HEK293T (cell line): ENCODE measurements at regions not wholly inside any gene's neighbourhood (a gene's known extent, or its start where the extent isn't known, plus 50 kb on each side); places are given as distances from the start of the nearest gene placed in this dataset.

Experiments used
- ARNT ChIP-seq: fragments of 450-650 bp; IDR thresholded peaks from 2 replicates; pipeline ENCODE4 v1.6.1; 2017; ENCODE audit warnings: mild to moderate bottlenecking
- CTBP1 ChIP-seq: fragments of 450-650 bp; IDR thresholded peaks from 2 replicates; pipeline ENCODE4 v1.6.1; 2016; ENCODE audit warnings: borderline replicate concordance
- ELF4 ChIP-seq: fragments of 450-650 bp; IDR thresholded peaks from 2 replicates; pipeline ENCODE4 v1.6.1; 2017; ENCODE audit warnings: antibody characterized with exemption
- FOXA1 ChIP-seq: fragments of 450-650 bp; IDR thresholded peaks from 2 replicates; pipeline ENCODE4 v1.6.1; 2016; ENCODE audit warnings: mild to moderate bottlenecking
- FOXK2 ChIP-seq: fragments of 450-650 bp; IDR thresholded peaks from 2 replicates; pipeline ENCODE4 v1.6.1; 2016; ENCODE audit warnings: mild to moderate bottlenecking
- FOXM1 ChIP-seq: fragments of 450-650 bp; IDR thresholded peaks from 2 replicates; pipeline ENCODE4 v1.6.1; 2017; ENCODE audit warnings: mild to moderate bottlenecking, borderline replicate concordance
- L3MBTL2 ChIP-seq: fragments of 450-650 bp; conservative IDR thresholded peaks from 2 replicates; pipeline ENCODE4 v1.6.1; 2016; ENCODE audit warnings: mild to moderate bottlenecking
- NFRKB ChIP-seq: fragments of 450-650 bp; IDR thresholded peaks from 2 replicates; pipeline ENCODE4 v1.6.1; 2016; ENCODE audit warnings: mild to moderate bottlenecking, moderate library complexity
- SP1 ChIP-seq: fragments of 450-650 bp; IDR thresholded peaks from 2 replicates; pipeline ENCODE4 v1.6.1; 2017
- TF ChIP-seq, protein P1 (sequence below): fragments of 450-650 bp; IDR thresholded peaks from 2 replicates; pipeline ENCODE4 v1.6.1; 2016

- TF ChIP-seq NFRKB (no peak), FOXK2 (no peak), CTBP1 (no peak), SP1 (no peak), ARNT (no peak), L3MBTL2 (no peak), FOXA1 (no peak), FOXM1 (no peak), ELF4 (no peak)
- TF ChIP-seq, protein P1, sequence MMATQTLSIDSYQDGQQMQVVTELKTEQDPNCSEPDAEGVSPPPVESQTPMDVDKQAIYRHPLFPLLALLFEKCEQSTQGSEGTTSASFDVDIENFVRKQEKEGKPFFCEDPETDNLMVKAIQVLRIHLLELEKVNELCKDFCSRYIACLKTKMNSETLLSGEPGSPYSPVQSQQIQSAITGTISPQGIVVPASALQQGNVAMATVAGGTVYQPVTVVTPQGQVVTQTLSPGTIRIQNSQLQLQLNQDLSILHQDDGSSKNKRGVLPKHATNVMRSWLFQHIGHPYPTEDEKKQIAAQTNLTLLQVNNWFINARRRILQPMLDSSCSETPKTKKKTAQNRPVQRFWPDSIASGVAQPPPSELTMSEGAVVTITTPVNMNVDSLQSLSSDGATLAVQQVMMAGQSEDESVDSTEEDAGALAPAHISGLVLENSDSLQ, result no peak
Measured at GRCh38 chr3:19074257-19074900, 73.9 kb upstream of the KCNH8 start.
